Central memory CD4-positive, alpha-beta T cell (primary cell): ENCODE measurements at regions not wholly inside any gene's neighbourhood (a gene's known extent, or its start where the extent isn't known, plus 50 kb on each side); places are given as distances from the start of the nearest gene placed in this dataset.

Experiments
- DNase-seq: peaks from one replicate; pipeline ENCODE4 v3.0.0; 2022

- DNase-seq, result no peak
These were observed 137.4 kb upstream of the ABCA1 start for GRCh38 chr9:105065098-105066088.

- no peak for DNase-seq
These were observed 138.4 kb upstream of the ABCA1 start for GRCh38 chr9:105066275-105066865.

GRCh38 chr9:105067895-105068580, 140.1 kb upstream of the ABCA1 start:
- DNase-seq, result no peak

GRCh38 chr9:105069285-105069684, 141.3 kb upstream of the ABCA1 start:
- no peak for DNase-seq

- no peak for DNase-seq
These were observed 141.7 kb upstream of the ABCA1 start for GRCh38 chr9:105069696-105070095.

- no peak for DNase-seq
These were observed 142.2 kb upstream of the ABCA1 start for GRCh38 chr9:105070176-105070575.

GRCh38 chr9:105072476-105072875, 144.5 kb upstream of the ABCA1 start:
- DNase-seq, result no peak

- no peak for DNase-seq
These were observed 145.2 kb upstream of the ABCA1 start for GRCh38 chr9:105073147-105073546.

GRCh38 chr9:105074491-105074890, 146.5 kb upstream of the ABCA1 start:
- no peak for DNase-seq

GRCh38 chr9:105076729-105077128, 148.8 kb upstream of the ABCA1 start:
- DNase-seq, result no peak

- no peak for DNase-seq
These were observed 151.5 kb upstream of the ABCA1 start for GRCh38 chr9:105079457-105079856.

- DNase-seq, result no peak
These were observed 154.9 kb upstream of the ABCA1 start for GRCh38 chr9:105082843-105083242.

- DNase-seq, result no peak
These were observed 155.3 kb upstream of the ABCA1 start for GRCh38 chr9:105083256-105083655.

GRCh38 chr9:105087910-105088898, 156.2 kb upstream of the SLC44A1 start:
- DNase-seq, result no peak

- no peak for DNase-seq
These were observed 154.6 kb upstream of the SLC44A1 start for GRCh38 chr9:105089874-105090273.

GRCh38 chr9:105091004-105091640, 153.3 kb upstream of the SLC44A1 start:
- DNase-seq, result no peak

GRCh38 chr9:105093685-105094084, 150.8 kb upstream of the SLC44A1 start:
- DNase-seq, result no peak

- no peak for DNase-seq
These were observed 146.1 kb upstream of the SLC44A1 start for GRCh38 chr9:105098370-105098769.

- no peak for DNase-seq
These were observed 140.7 kb upstream of the SLC44A1 start for GRCh38 chr9:105103776-105104175.

GRCh38 chr9:105114318-105114717, 130.1 kb upstream of the SLC44A1 start:
- no peak for DNase-seq

- DNase-seq, result peak; percentile 31
These were observed 129.3 kb upstream of the SLC44A1 start for GRCh38 chr9:105114964-105115728.
